ENCODE measurements at regions not wholly inside any gene's neighbourhood (a gene's known extent, or its start where the extent isn't known, plus 50 kb on each side); places are given as distances from the start of the nearest gene placed in this dataset.

- H3K9me3 ChIP-seq (ENCODE audit: low read length), result no peaks in the 10 kb centered on the region
- ChIA-PET CTCF (ENCODE audit: unreplicated experiment) (no interaction called here), POLR2A (no interaction called here)
- no peak for TF ChIP-seq CTCF (conservative IDR thresholded peaks at IDR 0.05; ENCODE audit: low read length)
- H3K4me1 ChIP-seq (ENCODE audit: insufficient read depth, low read length, poor library complexity, severe bottlenecking), result no peaks in the 10 kb centered on the region
- BruUV-seq (replicated peaks), result no TSS peak
- no peaks in the 10 kb centered on the region for H3K9me2 ChIP-seq (ENCODE audit: insufficient read depth, low read length)
- H3K36me3 ChIP-seq (ENCODE audit: insufficient read depth, low read length), result no peaks in the 10 kb centered on the region
- H4K20me1 ChIP-seq (ENCODE audit: insufficient read depth, low read length), result no peaks in the 10 kb centered on the region
- H3K27ac ChIP-seq (ENCODE audit: low read depth, low read length, poor library complexity, severe bottlenecking), result no peak overlapping the region
- no peaks in the 10 kb centered on the region for H3K79me2 ChIP-seq (ENCODE audit: insufficient read depth, low read depth, low read length)
- intact Hi-C loops (cut with micrococcal nuclease; ENCODE audit: unreplicated experiment), result no loop called here
- H2AFZ ChIP-seq (ENCODE audit: low read length), result no peak overlapping the region
- no peak overlapping the region for H3K4me2 ChIP-seq (ENCODE audit: low read length)
- no peak for DNase-seq (ENCODE audit: low spot score)
- H3K4me3 ChIP-seq (ENCODE audit: low read depth, low read length, poor library complexity, severe bottlenecking), result no peak overlapping the region
These were observed 57.7 kb upstream of the GALNT10 start for GRCh38 chr5:154132718-154133307.

- H2AFZ ChIP-seq (ENCODE audit: low read length), result no peak overlapping the region
- ChIA-PET CTCF (ENCODE audit: unreplicated experiment) (interaction anchor here (0.5 kb wide), 1 partner anchor 244 kb away, joined by 3 read pairs; no protein-coding TSS in a partner anchor), POLR2A (no interaction called here)
- no peaks in the 10 kb centered on the region for H3K4me1 ChIP-seq (ENCODE audit: insufficient read depth, low read length, poor library complexity, severe bottlenecking)
- no peaks in the 10 kb centered on the region for H3K79me2 ChIP-seq (ENCODE audit: insufficient read depth, low read depth, low read length)
- no peaks in the 10 kb centered on the region for H3K36me3 ChIP-seq (ENCODE audit: insufficient read depth, low read length)
- no peak overlapping the region for H3K4me2 ChIP-seq (ENCODE audit: low read length)
- no peak for DNase-seq (ENCODE audit: low spot score)
- no peaks in the 10 kb centered on the region for H3K9me3 ChIP-seq (ENCODE audit: low read length)
- BruUV-seq (replicated peaks), result no TSS peak
- no peaks in the 10 kb centered on the region for H3K9me2 ChIP-seq (ENCODE audit: insufficient read depth, low read length)
- TF ChIP-seq EZH2phosphoT487 (IDR thresholded peaks at IDR 0.05; ENCODE audit: borderline replicate concordance, low read depth, low read length) (no peak), CTCF (conservative IDR thresholded peaks at IDR 0.05; ENCODE audit: low read length) (no peak)
- H3K4me3 ChIP-seq (ENCODE audit: low read depth, low read length, poor library complexity, severe bottlenecking), result no peak overlapping the region
- no peak overlapping the region for H3K27ac ChIP-seq (ENCODE audit: low read depth, low read length, poor library complexity, severe bottlenecking)
- intact Hi-C loops (cut with micrococcal nuclease; ENCODE audit: unreplicated experiment), result no loop called here
- H4K20me1 ChIP-seq (ENCODE audit: insufficient read depth, low read length), result no peaks in the 10 kb centered on the region
These were observed 56.9 kb upstream of the GALNT10 start for GRCh38 chr5:154133591-154133990.

GRCh38 chr5:154134499-154134898, 56.0 kb upstream of the GALNT10 start:
- Histone ChIP-seq H3K4me3 (ENCODE audit: low read depth, low read length, poor library complexity, severe bottlenecking) (no peak overlapping the region), H3K79me2 (ENCODE audit: insufficient read depth, low read depth, low read length) (no peaks in the 10 kb centered on the region), H3K4me2 (ENCODE audit: low read length) (no peak overlapping the region), H3K9me2 (ENCODE audit: insufficient read depth, low read length) (no peaks in the 10 kb centered on the region), H4K20me1 (ENCODE audit: insufficient read depth, low read length) (no peaks in the 10 kb centered on the region), H3K27ac (ENCODE audit: low read depth, low read length, poor library complexity, severe bottlenecking) (no peak overlapping the region), H2AFZ (ENCODE audit: low read length) (no peak overlapping the region), H3K4me1 (ENCODE audit: insufficient read depth, low read length, poor library complexity, severe bottlenecking) (no peaks in the 10 kb centered on the region), H3K36me3 (ENCODE audit: insufficient read depth, low read length) (no peaks in the 10 kb centered on the region), H3K9me3 (ENCODE audit: low read length) (no peaks in the 10 kb centered on the region)
- no TSS peak for BruUV-seq (replicated peaks)
- POLR2A ChIA-PET, result interaction anchor here (0.6 kb wide), 1 partner anchor 40 kb away, joined by 4 read pairs; no protein-coding TSS in a partner anchor
- CTCF ChIA-PET (ENCODE audit: unreplicated experiment), result no interaction called here
- intact Hi-C loops (cut with micrococcal nuclease; ENCODE audit: unreplicated experiment), result no loop called here
- DNase-seq (ENCODE audit: low spot score), result no peak
- TF ChIP-seq CTCF (conservative IDR thresholded peaks at IDR 0.05; ENCODE audit: low read length) (no peak), EZH2phosphoT487 (IDR thresholded peaks at IDR 0.05; ENCODE audit: borderline replicate concordance, low read depth, low read length) (no peak)

Data from OCI-LY7 (cell line).